ENCODE measurements at regions not wholly inside any gene's neighbourhood (a gene's known extent, or its start where the extent isn't known, plus 50 kb on each side); places are given as distances from the start of the nearest gene placed in this dataset.

DNA sequence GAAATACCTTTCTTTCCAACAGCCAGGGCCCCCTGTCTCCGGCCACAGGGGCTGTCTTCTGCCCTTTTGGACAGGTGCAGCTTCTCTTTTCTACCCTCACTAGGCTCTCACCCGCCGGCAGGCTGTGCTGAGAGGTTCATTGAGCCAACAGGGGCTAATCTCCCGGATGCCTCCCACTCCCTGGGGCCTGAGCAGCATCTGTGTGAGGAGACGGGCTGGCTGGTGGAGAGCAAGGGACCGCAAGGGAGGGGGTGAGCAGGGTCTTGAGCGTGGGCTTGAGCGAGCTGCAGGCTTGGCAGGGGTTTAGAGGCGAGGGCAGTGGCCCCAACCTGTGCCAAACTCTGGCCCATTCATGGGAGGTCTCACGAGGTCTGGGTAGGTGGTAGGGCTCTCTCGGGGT lies 56.5 kb upstream of the CST7 start:
- in situ Hi-C loops (cut with MboI): no loop called here
- Histone ChIP-seq H3K9me1 (ENCODE audit: control insufficient read depth, insufficient read depth, low read length) (no peaks in the 10 kb centered on the region), H3K36me3 (ENCODE audit: control insufficient read depth, insufficient read depth, low read length) (no peaks in the 10 kb centered on the region), H2AFZ (ENCODE audit: low read depth, low read length) (no peak overlapping the region), H3K9me3 (replicated peaks; ENCODE audit: control insufficient read depth, insufficient read depth, low read depth, low read length) (no peaks in the 10 kb centered on the region), H3K27ac (ENCODE audit: extremely low read depth, low read depth, low read length) (no peak overlapping the region), H3K4me1 (replicated peaks in 1 of 2; ENCODE audit: control insufficient read depth in 2 of 2, insufficient read depth in 2 of 2, low read length in 2 of 2) (no peaks in the 10 kb centered on the region), H4K20me1 (replicated peaks; ENCODE audit: control insufficient read depth, insufficient read depth, low read length) (no peaks in the 10 kb centered on the region), H3K4me2 (ENCODE audit: insufficient read depth, low read length) (no peak overlapping the region), H3K79me2 (ENCODE audit: control insufficient read depth, insufficient read depth, low read length) (no peaks in the 10 kb centered on the region), H3K9ac (ENCODE audit: insufficient read depth in 1 of 2, low read depth in 2 of 2, low read length in 2 of 2) (no peak overlapping the region), H3K4me3 (no peak overlapping the region), H3K27me3 (ENCODE audit: control insufficient read depth in 2 of 2, insufficient read depth in 2 of 2, low read length in 2 of 2) (peaks cover 0 to 5% of the 10 kb centered on the region in 2 experiments; a peak in 1 of 5 replicates)
- ATAC-seq: no peak
- no peak for DNase-seq (ENCODE audit: extremely low read depth in 1 of 4, low spot score in 3 of 4)
- ChIA-PET CTCF (ENCODE audit: low intra/inter-chr PET ratio) (no interaction called here), POLR2A (no interaction called here)
- no peak for FAIRE-seq
- intact Hi-C loops (cut with micrococcal nuclease): no loop called here
- WGBS (ENCODE audit: insufficient coverage, low coverage, missing lambda C conversion rate): 0% methylated on average over 6 of the region's 11 CpGs
- BruUV-seq (replicated peaks): no TSS peak
- TF ChIP-seq MCM7 (IDR thresholded peaks at IDR 0.05) (no peak), PRPF4 (IDR thresholded peaks at IDR 0.05; ENCODE audit: insufficient read depth, low read depth, low read length, poor library complexity, severe bottlenecking) (no peak), ZNF174 (CRISPR knock-in tag; IDR thresholded peaks at IDR 0.05) (no peak), ATF7 (IDR thresholded peaks at IDR 0.05) (no peak), KLF13 (tag; IDR thresholded peaks at IDR 0.05; ENCODE audit: borderline replicate concordance, low read depth) (no peak)
- TF ChIP-seq, protein P1, sequence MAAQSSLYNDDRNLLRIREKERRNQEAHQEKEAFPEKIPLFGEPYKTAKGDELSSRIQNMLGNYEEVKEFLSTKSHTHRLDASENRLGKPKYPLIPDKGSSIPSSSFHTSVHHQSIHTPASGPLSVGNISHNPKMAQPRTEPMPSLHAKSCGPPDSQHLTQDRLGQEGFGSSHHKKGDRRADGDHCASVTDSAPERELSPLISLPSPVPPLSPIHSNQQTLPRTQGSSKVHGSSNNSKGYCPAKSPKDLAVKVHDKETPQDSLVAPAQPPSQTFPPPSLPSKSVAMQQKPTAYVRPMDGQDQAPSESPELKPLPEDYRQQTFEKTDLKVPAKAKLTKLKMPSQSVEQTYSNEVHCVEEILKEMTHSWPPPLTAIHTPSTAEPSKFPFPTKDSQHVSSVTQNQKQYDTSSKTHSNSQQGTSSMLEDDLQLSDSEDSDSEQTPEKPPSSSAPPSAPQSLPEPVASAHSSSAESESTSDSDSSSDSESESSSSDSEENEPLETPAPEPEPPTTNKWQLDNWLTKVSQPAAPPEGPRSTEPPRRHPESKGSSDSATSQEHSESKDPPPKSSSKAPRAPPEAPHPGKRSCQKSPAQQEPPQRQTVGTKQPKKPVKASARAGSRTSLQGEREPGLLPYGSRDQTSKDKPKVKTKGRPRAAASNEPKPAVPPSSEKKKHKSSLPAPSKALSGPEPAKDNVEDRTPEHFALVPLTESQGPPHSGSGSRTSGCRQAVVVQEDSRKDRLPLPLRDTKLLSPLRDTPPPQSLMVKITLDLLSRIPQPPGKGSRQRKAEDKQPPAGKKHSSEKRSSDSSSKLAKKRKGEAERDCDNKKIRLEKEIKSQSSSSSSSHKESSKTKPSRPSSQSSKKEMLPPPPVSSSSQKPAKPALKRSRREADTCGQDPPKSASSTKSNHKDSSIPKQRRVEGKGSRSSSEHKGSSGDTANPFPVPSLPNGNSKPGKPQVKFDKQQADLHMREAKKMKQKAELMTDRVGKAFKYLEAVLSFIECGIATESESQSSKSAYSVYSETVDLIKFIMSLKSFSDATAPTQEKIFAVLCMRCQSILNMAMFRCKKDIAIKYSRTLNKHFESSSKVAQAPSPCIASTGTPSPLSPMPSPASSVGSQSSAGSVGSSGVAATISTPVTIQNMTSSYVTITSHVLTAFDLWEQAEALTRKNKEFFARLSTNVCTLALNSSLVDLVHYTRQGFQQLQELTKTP (IDR thresholded peaks at IDR 0.05; ENCODE audit: low read depth in 1 of 2, partially characterized antibody in 2 of 2): no peak
- TF ChIP-seq, protein P2, sequence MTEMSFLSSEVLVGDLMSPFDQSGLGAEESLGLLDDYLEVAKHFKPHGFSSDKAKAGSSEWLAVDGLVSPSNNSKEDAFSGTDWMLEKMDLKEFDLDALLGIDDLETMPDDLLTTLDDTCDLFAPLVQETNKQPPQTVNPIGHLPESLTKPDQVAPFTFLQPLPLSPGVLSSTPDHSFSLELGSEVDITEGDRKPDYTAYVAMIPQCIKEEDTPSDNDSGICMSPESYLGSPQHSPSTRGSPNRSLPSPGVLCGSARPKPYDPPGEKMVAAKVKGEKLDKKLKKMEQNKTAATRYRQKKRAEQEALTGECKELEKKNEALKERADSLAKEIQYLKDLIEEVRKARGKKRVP (CRISPR knock-in tag; IDR thresholded peaks at IDR 0.05): no peak
- TF ChIP-seq, protein P3, sequence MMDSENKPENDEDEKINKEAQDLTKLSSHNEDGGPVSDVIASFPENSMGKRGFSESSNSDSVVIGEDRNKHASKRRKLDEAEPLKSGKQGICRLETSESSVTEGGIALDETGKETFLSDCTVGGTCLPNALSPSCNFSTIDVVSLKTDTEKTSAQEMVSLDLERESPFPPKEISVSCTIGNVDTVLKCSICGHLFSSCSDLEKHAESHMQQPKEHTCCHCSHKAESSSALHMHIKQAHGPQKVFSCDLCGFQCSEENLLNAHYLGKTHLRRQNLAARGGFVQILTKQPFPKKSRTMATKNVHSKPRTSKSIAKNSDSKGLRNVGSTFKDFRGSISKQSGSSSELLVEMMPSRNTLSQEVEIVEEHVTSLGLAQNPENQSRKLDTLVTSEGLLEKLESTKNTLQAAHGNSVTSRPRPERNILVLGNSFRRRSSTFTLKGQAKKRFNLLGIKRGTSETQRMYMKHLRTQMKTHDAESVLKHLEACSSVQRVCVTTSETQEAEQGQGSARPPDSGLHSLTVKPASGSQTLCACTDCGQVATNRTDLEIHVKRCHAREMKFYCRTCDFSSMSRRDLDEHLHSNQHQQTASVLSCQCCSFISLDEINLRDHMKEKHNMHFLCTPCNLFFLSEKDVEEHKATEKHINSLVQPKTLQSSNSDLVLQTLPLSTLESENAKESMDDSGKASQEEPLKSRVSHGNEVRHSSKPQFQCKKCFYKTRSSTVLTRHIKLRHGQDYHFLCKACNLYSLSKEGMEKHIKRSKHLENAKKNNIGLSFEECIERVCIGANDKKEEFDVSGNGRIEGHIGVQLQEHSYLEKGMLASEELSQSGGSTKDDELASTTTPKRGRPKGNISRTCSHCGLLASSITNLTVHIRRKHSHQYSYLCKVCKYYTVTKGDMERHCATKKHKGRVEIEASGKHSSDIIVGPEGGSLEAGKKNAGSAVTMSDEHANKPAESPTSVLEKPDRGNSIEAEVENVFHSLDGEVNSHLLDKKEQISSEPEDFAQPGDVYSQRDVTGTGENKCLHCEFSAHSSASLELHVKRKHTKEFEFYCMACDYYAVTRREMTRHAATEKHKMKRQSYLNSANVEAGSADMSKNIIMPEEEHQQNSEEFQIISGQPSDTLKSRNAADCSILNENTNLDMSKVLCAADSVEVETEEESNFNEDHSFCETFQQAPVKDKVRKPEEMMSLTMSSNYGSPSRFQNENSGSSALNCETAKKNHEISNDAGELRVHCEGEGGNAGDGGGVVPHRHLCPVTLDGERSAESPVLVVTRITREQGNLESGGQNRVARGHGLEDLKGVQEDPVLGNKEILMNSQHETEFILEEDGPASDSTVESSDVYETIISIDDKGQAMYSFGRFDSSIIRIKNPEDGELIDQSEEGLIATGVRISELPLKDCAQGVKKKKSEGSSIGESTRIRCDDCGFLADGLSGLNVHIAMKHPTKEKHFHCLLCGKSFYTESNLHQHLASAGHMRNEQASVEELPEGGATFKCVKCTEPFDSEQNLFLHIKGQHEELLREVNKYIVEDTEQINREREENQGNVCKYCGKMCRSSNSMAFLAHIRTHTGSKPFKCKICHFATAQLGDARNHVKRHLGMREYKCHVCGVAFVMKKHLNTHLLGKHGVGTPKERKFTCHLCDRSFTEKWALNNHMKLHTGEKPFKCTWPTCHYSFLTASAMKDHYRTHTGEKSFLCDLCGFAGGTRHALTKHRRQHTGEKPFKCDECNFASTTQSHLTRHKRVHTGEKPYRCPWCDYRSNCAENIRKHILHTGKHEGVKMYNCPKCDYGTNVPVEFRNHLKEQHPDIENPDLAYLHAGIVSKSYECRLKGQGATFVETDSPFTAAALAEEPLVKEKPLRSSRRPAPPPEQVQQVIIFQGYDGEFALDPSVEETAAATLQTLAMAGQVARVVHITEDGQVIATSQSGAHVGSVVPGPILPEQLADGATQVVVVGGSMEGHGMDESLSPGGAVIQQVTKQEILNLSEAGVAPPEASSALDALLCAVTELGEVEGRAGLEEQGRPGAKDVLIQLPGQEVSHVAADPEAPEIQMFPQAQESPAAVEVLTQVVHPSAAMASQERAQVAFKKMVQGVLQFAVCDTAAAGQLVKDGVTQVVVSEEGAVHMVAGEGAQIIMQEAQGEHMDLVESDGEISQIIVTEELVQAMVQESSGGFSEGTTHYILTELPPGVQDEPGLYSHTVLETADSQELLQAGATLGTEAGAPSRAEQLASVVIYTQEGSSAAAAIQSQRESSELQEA (IDR thresholded peaks at IDR 0.05; ENCODE audit: low read depth): no peak
- TF ChIP-seq, protein P4, sequence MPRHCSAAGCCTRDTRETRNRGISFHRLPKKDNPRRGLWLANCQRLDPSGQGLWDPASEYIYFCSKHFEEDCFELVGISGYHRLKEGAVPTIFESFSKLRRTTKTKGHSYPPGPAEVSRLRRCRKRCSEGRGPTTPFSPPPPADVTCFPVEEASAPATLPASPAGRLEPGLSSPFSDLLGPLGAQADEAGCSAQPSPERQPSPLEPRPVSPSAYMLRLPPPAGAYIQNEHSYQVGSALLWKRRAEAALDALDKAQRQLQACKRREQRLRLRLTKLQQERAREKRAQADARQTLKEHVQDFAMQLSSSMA (CRISPR knock-in tag; IDR thresholded peaks at IDR 0.05): no peak
